ENCODE measurements at regions not wholly inside any gene's neighbourhood (a gene's known extent, or its start where the extent isn't known, plus 50 kb on each side); places are given as distances from the start of the nearest gene placed in this dataset.

GRCh38 chr12:24185782-24186181 is 236.3 kb upstream of the SOX5 start:
- TF ChIP-seq PTRF (tag; IDR thresholded peaks at IDR 0.05) (no peak), ZNF445 (CRISPR knock-in tag; IDR thresholded peaks at IDR 0.05; ENCODE audit: low read depth) (no peak), POLR2AphosphoS5 (IDR thresholded peaks at IDR 0.05; ENCODE audit: control insufficient read depth, insufficient read depth, low read depth, low read length) (no peak), EZH2 (IDR thresholded peaks at IDR 0.05; ENCODE audit: borderline replicate concordance, low read depth, low read length) (no peak)
